ENCODE measurements at regions not wholly inside any gene's neighbourhood (a gene's known extent, or its start where the extent isn't known, plus 50 kb on each side); places are given as distances from the start of the nearest gene placed in this dataset.

- no peak overlapping the region for H3K4me3 ChIP-seq (ENCODE audit: low read length)
- no peak overlapping the region for H3K4me2 ChIP-seq (ENCODE audit: low read length)
- H3K27me3 ChIP-seq (ENCODE audit: control insufficient read depth, low read length) = no peaks in the 10 kb centered on the region
- TF ChIP-seq CTCF (IDR thresholded peaks at IDR 0.05; ENCODE audit: low read depth, low read length, poor library complexity, severe bottlenecking) (no peak), EZH2phosphoT487 (IDR thresholded peaks at IDR 0.05; ENCODE audit: borderline replicate concordance, low read length) (no peak)
- no peaks in the 10 kb centered on the region for H3K79me2 ChIP-seq (ENCODE audit: control insufficient read depth, low read length)
- no peaks in the 10 kb centered on the region for H3F3A ChIP-seq (ENCODE audit: control insufficient read depth, insufficient read depth)
- no peak overlapping the region for H3K27ac ChIP-seq (ENCODE audit: low read depth, low read length)
- no peaks in the 10 kb centered on the region for H3K9me2 ChIP-seq (replicated peaks; ENCODE audit: control insufficient read depth, low read length)
- no peaks in the 10 kb centered on the region for H4K20me1 ChIP-seq (ENCODE audit: control insufficient read depth, insufficient read depth, low read depth, low read length)
- H3K9me3 ChIP-seq (ENCODE audit: control insufficient read depth, insufficient read depth, low read length) = peaks cover 15% of the 10 kb centered on the region; the same call in 1 of the 2 replicates
- no peaks in the 10 kb centered on the region for H3K36me3 ChIP-seq (ENCODE audit: control insufficient read depth, low read length)
- no peaks in the 10 kb centered on the region for H3K4me1 ChIP-seq (ENCODE audit: control insufficient read depth, low read length)
Measured at GRCh38 chr15:26102365-26102764, 239.2 kb upstream of the ATP10A start.

GRCh38 chr15:26101443-26101842 is 238.3 kb upstream of the ATP10A start:
- no peaks in the 10 kb centered on the region for H3K27me3 ChIP-seq (ENCODE audit: control insufficient read depth, low read length)
- no peak overlapping the region for H3K4me3 ChIP-seq (ENCODE audit: low read length)
- no peak overlapping the region for H3K4me2 ChIP-seq (ENCODE audit: low read length)
- no peaks in the 10 kb centered on the region for H3F3A ChIP-seq (ENCODE audit: control insufficient read depth, insufficient read depth)
- no peak overlapping the region for H3K27ac ChIP-seq (ENCODE audit: low read depth, low read length)
- no peaks in the 10 kb centered on the region for H4K20me1 ChIP-seq (ENCODE audit: control insufficient read depth, insufficient read depth, low read depth, low read length)
- no peaks in the 10 kb centered on the region for H3K9me2 ChIP-seq (replicated peaks; ENCODE audit: control insufficient read depth, low read length)
- peaks cover 15% of the 10 kb centered on the region; the same call in 1 of the 2 replicates for H3K9me3 ChIP-seq (ENCODE audit: control insufficient read depth, insufficient read depth, low read length)
- TF ChIP-seq CTCF (IDR thresholded peaks at IDR 0.05; ENCODE audit: low read depth, low read length, poor library complexity, severe bottlenecking) (no peak), EZH2phosphoT487 (IDR thresholded peaks at IDR 0.05; ENCODE audit: borderline replicate concordance, low read length) (no peak)
- H3K79me2 ChIP-seq (ENCODE audit: control insufficient read depth, low read length) = no peaks in the 10 kb centered on the region
- H3K36me3 ChIP-seq (ENCODE audit: control insufficient read depth, low read length) = no peaks in the 10 kb centered on the region
- no peaks in the 10 kb centered on the region for H3K4me1 ChIP-seq (ENCODE audit: control insufficient read depth, low read length)

- no peaks in the 10 kb centered on the region for H3K36me3 ChIP-seq (ENCODE audit: control insufficient read depth, low read length)
Measured at GRCh38 chr15:26098801-26099200, 235.7 kb upstream of the ATP10A start.

More at GRCh38 chr15:26098801-26099200, 235.7 kb upstream of the ATP10A start:
- Histone ChIP-seq H3K4me3 (ENCODE audit: low read length) (no peak overlapping the region), H3K27ac (ENCODE audit: low read depth, low read length) (no peak overlapping the region), H3K4me2 (ENCODE audit: low read length) (no peak overlapping the region), H3F3A (ENCODE audit: control insufficient read depth, insufficient read depth) (no peaks in the 10 kb centered on the region), H3K4me1 (ENCODE audit: control insufficient read depth, low read length) (no peaks in the 10 kb centered on the region), H3K9me2 (replicated peaks; ENCODE audit: control insufficient read depth, low read length) (no peaks in the 10 kb centered on the region), H3K9me3 (ENCODE audit: control insufficient read depth, insufficient read depth, low read length) (peaks cover 19% of the 10 kb centered on the region; the same call in 1 of the 2 replicates), H3K79me2 (ENCODE audit: control insufficient read depth, low read length) (no peaks in the 10 kb centered on the region), H3K27me3 (ENCODE audit: control insufficient read depth, low read length) (no peaks in the 10 kb centered on the region), H4K20me1 (ENCODE audit: control insufficient read depth, insufficient read depth, low read depth, low read length) (no peaks in the 10 kb centered on the region)
- no peak for TF ChIP-seq EZH2phosphoT487 (IDR thresholded peaks at IDR 0.05; ENCODE audit: borderline replicate concordance, low read length)
- TF ChIP-seq CTCF (IDR thresholded peaks at IDR 0.05; ENCODE audit: low read depth, low read length, poor library complexity, severe bottlenecking) = no peak
